ENCODE measurements at regions not wholly inside any gene's neighbourhood (a gene's known extent, or its start where the extent isn't known, plus 50 kb on each side); places are given as distances from the start of the nearest gene placed in this dataset.

- TF ChIP-seq RNF219 (CRISPR knock-in tag; IDR thresholded peaks at IDR 0.05) (no peak), HCFC1 (IDR thresholded peaks at IDR 0.05; ENCODE audit: low read depth, low read length) (no peak), ZNF766 (CRISPR knock-in tag; conservative IDR thresholded peaks at IDR 0.05) (no peak)
Measured at GRCh38 chr18:56130481-56130880, 507.9 kb downstream of the TXNL1 start (continued).

GRCh38 chr18:56128153-56128791 is 510.1 kb downstream of the TXNL1 start:
- in situ Hi-C loops (cut with MboI) (no loop called here), intact Hi-C loops (cut with micrococcal nuclease) (no loop called here)
- ATAC-seq (no peak), FAIRE-seq (no peak), DNase-seq (ENCODE audit: extremely low read depth in 1 of 4, low spot score in 3 of 4) (no peak)
- Histone ChIP-seq H3K79me2 (ENCODE audit: control insufficient read depth, insufficient read depth, low read length) (no peaks in the 10 kb centered on the region), H4K20me1 (replicated peaks; ENCODE audit: control insufficient read depth, insufficient read depth, low read length) (no peaks in the 10 kb centered on the region), H3K27me3 (ENCODE audit: control insufficient read depth in 2 of 2, insufficient read depth in 2 of 2, low read length in 2 of 2) (no peaks in the 10 kb centered on the region), H3K9me1 (ENCODE audit: control insufficient read depth, insufficient read depth, low read length) (no peaks in the 10 kb centered on the region), H3K4me3 (no peak overlapping the region), H3K4me2 (ENCODE audit: insufficient read depth, low read length) (no peak overlapping the region), H2AFZ (ENCODE audit: low read depth, low read length) (no peak overlapping the region), H3K27ac (ENCODE audit: extremely low read depth, low read depth, low read length) (no peak overlapping the region), H3K36me3 (ENCODE audit: control insufficient read depth, insufficient read depth, low read length) (no peaks in the 10 kb centered on the region), H3K9me3 (replicated peaks; ENCODE audit: control insufficient read depth, insufficient read depth, low read depth, low read length) (no peaks in the 10 kb centered on the region), H3K4me1 (replicated peaks in 1 of 2; ENCODE audit: control insufficient read depth in 2 of 2, insufficient read depth in 2 of 2, low read length in 2 of 2) (no peaks in the 10 kb centered on the region), H3K9ac (ENCODE audit: insufficient read depth in 1 of 2, low read depth in 2 of 2, low read length in 2 of 2) (no peak overlapping the region)
- 0% methylated on average over 2 of the region's 2 CpGs for WGBS (ENCODE audit: insufficient coverage, low coverage, missing lambda C conversion rate)
- BruUV-seq (replicated peaks), result no TSS peak
- TF ChIP-seq NFIX (CRISPR knock-in tag; IDR thresholded peaks at IDR 0.05; ENCODE audit: low read depth) (peak; percentile 89), GTF2E2 (tag; IDR thresholded peaks at IDR 0.05) (no peak), ZNF384 (IDR thresholded peaks at IDR 0.05; ENCODE audit: low read depth, low read length) (no peak), DLX4 (CRISPR knock-in tag; IDR thresholded peaks at IDR 0.05) (no peak), NFIC (IDR thresholded peaks at IDR 0.05) (peak; percentile 92), MAFG (tag; conservative IDR thresholded peaks at IDR 0.05) (no peak), ZKSCAN8 (CRISPR knock-in tag; IDR thresholded peaks at IDR 0.05) (no peak), ESRRB (CRISPR knock-in tag; IDR thresholded peaks at IDR 0.05; ENCODE audit: borderline replicate concordance) (no peak), TEAD2 (tag; IDR thresholded peaks at IDR 0.05) (no peak)
- POLR2A ChIA-PET, result interaction anchor here (0.6 kb wide), 1 partner anchor 682 kb away, joined by 3 read pairs; no protein-coding TSS in a partner anchor
- CTCF ChIA-PET (ENCODE audit: low intra/inter-chr PET ratio), result no interaction called here
